Caco-2 (cell line): ENCODE measurements at regions not wholly inside any gene's neighbourhood (a gene's known extent, or its start where the extent isn't known, plus 50 kb on each side); places are given as distances from the start of the nearest gene placed in this dataset.

Source experiments
- BruUV-seq: library from RNA; stranded (reverse); fragments of 400-500 nt; replicated peaks from 2 replicates; lab custom pipeline; 2021; lab: Mats Ljungman, UMichigan
- CTCF ChIA-PET: fragments of 300-600 bp; sonication (Branson Sonifier 250); formaldehyde crosslinking; loops from one replicate; lab custom pipeline; 2022; ENCODE audit warnings: antibody characterized with exemption; lab: Charles Lee
- POLR2A ChIA-PET: fragments of 300-600 bp; sonication (Branson Sonifier 250); formaldehyde crosslinking; loops from one replicate; lab custom pipeline; 2022; ENCODE audit warnings: antibody characterized with exemption; lab: Charles Lee
- DNase-seq, 2 experiments: peaks; one replicate each; pipeline versions ENCODE4 v3.0.0 to v3.0.0-alpha.2; 2020 to 2022
- H3K27me3 ChIP-seq: replicated peaks from 2 replicates; pipeline ENCODE4 v1.6.0; 2011; ENCODE audit warnings: low read length; ENCODE audit not compliant: control insufficient read depth, insufficient read depth
- H3K36me3 ChIP-seq: 2 replicates; pipeline ENCODE4 v1.5.1; 2011; ENCODE audit warnings: low read length; ENCODE audit not compliant: control insufficient read depth, insufficient read depth
- H3K4me1 ChIP-seq: fragments of 250-450 bp; sonication (Bioruptor Pico); 2 replicates; pipeline ENCODE4 v1.5.1; 2020; ENCODE audit warnings: mild to moderate bottlenecking
- H3K4me3 ChIP-seq: 2 replicates; pipeline ENCODE4 v1.5.1; 2011; ENCODE audit warnings: low read depth, mild to moderate bottlenecking, control low read depth, low read length
- H3K9me3 ChIP-seq: fragments of 250-450 bp; sonication (Bioruptor Pico); 2 replicates; pipeline ENCODE4 v1.5.1; 2020; ENCODE audit warnings: mild to moderate bottlenecking, moderate library complexity
- H3K27ac Mint-ChIP-seq: one replicate; pipeline ENCODE4 v1.8.0; 2022; ENCODE audit warnings: mixed read lengths; ENCODE audit not compliant: unreplicated experiment
- H3K27me3 Mint-ChIP-seq: one replicate; pipeline ENCODE4 v1.8.0; 2022; ENCODE audit warnings: mixed read lengths; ENCODE audit not compliant: insufficient read depth, unreplicated experiment
- H3K36me3 Mint-ChIP-seq: one replicate; pipeline ENCODE4 v1.8.0; 2022; ENCODE audit warnings: mild to moderate bottlenecking, mixed read lengths; ENCODE audit not compliant: insufficient read depth, unreplicated experiment
- H3K4me1 Mint-ChIP-seq: one replicate; pipeline ENCODE4 v1.8.0; 2022; ENCODE audit warnings: low read depth, mixed read lengths; ENCODE audit not compliant: unreplicated experiment
- H3K4me3 Mint-ChIP-seq: one replicate; pipeline ENCODE4 v1.8.0; 2022; ENCODE audit warnings: mild to moderate bottlenecking, moderate library complexity, mixed read lengths; ENCODE audit not compliant: unreplicated experiment
- H3K9me3 Mint-ChIP-seq: one replicate; pipeline ENCODE4 v1.8.0; 2022; ENCODE audit warnings: mixed read lengths; ENCODE audit not compliant: unreplicated experiment
- CTCF ChIP-seq, 2 experiments: fragments of 200-600 bp in 1 of 2; IDR thresholded peaks; 1 replicate in 1 of 2; 2 replicates in 1 of 2; pipeline versions ENCODE4 v1.5.1 to v1.8.0; 2011 to 2022; ENCODE audit warnings: antibody characterized with exemption in 1 of 2, control low read depth in 1 of 2, inconsistent platforms in 1 of 2, low read depth in 1 of 2, low read length in 1 of 2, mild to moderate bottlenecking in 1 of 2, moderate library complexity in 1 of 2; ENCODE audit not compliant: insufficient read depth in 1 of 2, severe bottlenecking in 1 of 2, unreplicated experiment in 1 of 2
- intact Hi-C: fragments of 100-400 bp; cut with micrococcal nuclease; formaldehyde crosslinking; loops from one replicate; pipeline ENCODE4 v1.10.0; 2022; ENCODE audit not compliant: unreplicated experiment

- no peak for TF ChIP-seq CTCF (IDR thresholded peaks at IDR 0.05; ENCODE audit: insufficient read depth in 1 of 2, low read depth in 1 of 2, low read length in 1 of 2, severe bottlenecking in 1 of 2, unreplicated experiment in 1 of 2)
- Mint-ChIP-seq H3K4me3 (no peak overlapping the region), H3K36me3 (no peaks in the 10 kb centered on the region), H3K9me3 (no peaks in the 10 kb centered on the region), H3K27ac (no peak overlapping the region), H3K4me1 (no peaks in the 10 kb centered on the region), H3K27me3 (peaks cover 7% of the 10 kb centered on the region)
- Histone ChIP-seq H3K4me1 (no peaks in the 10 kb centered on the region), H3K36me3 (no peaks in the 10 kb centered on the region), H3K4me3 (no peak overlapping the region), H3K27me3 (no peaks in the 10 kb centered on the region), H3K9me3 (no peaks in the 10 kb centered on the region)
- no peak for DNase-seq
- CTCF ChIA-PET, result no interaction called here
- intact Hi-C loops, result no loop called here
- no TSS peak for BruUV-seq
- POLR2A ChIA-PET, result no interaction called here
Measured at GRCh38 chr7:18308938-18309337, 186.6 kb upstream of the HDAC9 start.

- no peak for TF ChIP-seq CTCF (IDR thresholded peaks at IDR 0.05; ENCODE audit: insufficient read depth in 1 of 2, low read depth in 1 of 2, low read length in 1 of 2, severe bottlenecking in 1 of 2, unreplicated experiment in 1 of 2)
- DNase-seq, result no peak
- Mint-ChIP-seq H3K36me3 (no peaks in the 10 kb centered on the region), H3K27ac (no peak overlapping the region), H3K27me3 (no peaks in the 10 kb centered on the region), H3K4me1 (no peaks in the 10 kb centered on the region), H3K9me3 (no peaks in the 10 kb centered on the region), H3K4me3 (no peak overlapping the region)
- no peaks in the 10 kb centered on the region for H3K27me3 ChIP-seq
- H3K9me3 ChIP-seq, result no peaks in the 10 kb centered on the region
- ChIA-PET CTCF (no interaction called here), POLR2A (no interaction called here)
- no peaks in the 10 kb centered on the region for H3K4me1 ChIP-seq
- H3K4me3 ChIP-seq, result no peak overlapping the region
- BruUV-seq, result no TSS peak
- intact Hi-C loops, result no loop called here
- H3K36me3 ChIP-seq, result no peaks in the 10 kb centered on the region
Measured at GRCh38 chr7:18312482-18312881, 183.1 kb upstream of the HDAC9 start.

- no peaks in the 10 kb centered on the region for H3K4me1 ChIP-seq
- intact Hi-C loops, result no loop called here
- H3K4me3 ChIP-seq, result no peak overlapping the region
- CTCF ChIA-PET, result no interaction called here
- no peaks in the 10 kb centered on the region for H3K9me3 Mint-ChIP-seq
- no peak for TF ChIP-seq CTCF (IDR thresholded peaks at IDR 0.05; ENCODE audit: insufficient read depth in 1 of 2, low read depth in 1 of 2, low read length in 1 of 2, severe bottlenecking in 1 of 2, unreplicated experiment in 1 of 2)
- POLR2A ChIA-PET, result no interaction called here
- no peak overlapping the region for H3K4me3 Mint-ChIP-seq
- no peaks in the 10 kb centered on the region for H3K27me3 Mint-ChIP-seq
- H3K4me1 Mint-ChIP-seq, result no peaks in the 10 kb centered on the region
- H3K9me3 ChIP-seq, result no peaks in the 10 kb centered on the region
- H3K36me3 ChIP-seq, result no peaks in the 10 kb centered on the region
- BruUV-seq, result no TSS peak
- no peaks in the 10 kb centered on the region for H3K36me3 Mint-ChIP-seq
- no peak overlapping the region for H3K27ac Mint-ChIP-seq
- DNase-seq, result no peak
- no peaks in the 10 kb centered on the region for H3K27me3 ChIP-seq
Measured at GRCh38 chr7:18313965-18314364, 181.6 kb upstream of the HDAC9 start.
